ENCODE measurements at regions not wholly inside any gene's neighbourhood (a gene's known extent, or its start where the extent isn't known, plus 50 kb on each side); places are given as distances from the start of the nearest gene placed in this dataset.
"Not testable (repeated sequence)": the region's sequence is repeated elsewhere in the genome, so short reads cannot be mapped to it uniquely, and the experiment has no call there.

GRCh38 chr13:64477146-64477545 lies 2753.0 kb downstream of the PCDH9 start:
- DNase-seq: no peak

- not testable (repeated sequence) for DNase-seq
Measured at GRCh38 chr13:64476041-64476568, 2754.0 kb downstream of the PCDH9 start.

GRCh38 chr13:64471916-64472315 lies 2758.2 kb downstream of the PCDH9 start:
- DNase-seq: no peak

DNA sequence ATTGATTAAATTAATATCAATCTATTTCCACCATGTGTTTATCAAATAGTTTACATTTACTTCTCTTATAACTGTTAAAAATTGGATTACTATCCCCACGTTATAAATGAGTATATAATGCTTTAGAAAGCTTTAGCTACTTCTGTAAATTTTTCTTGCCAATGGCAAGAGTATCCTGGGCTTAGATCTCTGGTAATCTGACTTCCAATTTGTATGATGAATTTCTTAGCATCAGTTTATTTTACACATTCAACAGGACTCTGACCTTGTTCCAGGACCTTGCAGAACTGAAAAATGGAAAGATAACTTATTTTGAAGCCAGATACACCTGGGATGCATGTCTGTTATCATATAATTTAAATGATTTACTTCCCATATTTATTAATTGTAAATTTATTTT lies 2759.4 kb downstream of the PCDH9 start:
- DNase-seq: no peak

- DNase-seq: no peak
Measured at GRCh38 chr13:64459778-64460177, 2770.4 kb downstream of the PCDH9 start.

DNA sequence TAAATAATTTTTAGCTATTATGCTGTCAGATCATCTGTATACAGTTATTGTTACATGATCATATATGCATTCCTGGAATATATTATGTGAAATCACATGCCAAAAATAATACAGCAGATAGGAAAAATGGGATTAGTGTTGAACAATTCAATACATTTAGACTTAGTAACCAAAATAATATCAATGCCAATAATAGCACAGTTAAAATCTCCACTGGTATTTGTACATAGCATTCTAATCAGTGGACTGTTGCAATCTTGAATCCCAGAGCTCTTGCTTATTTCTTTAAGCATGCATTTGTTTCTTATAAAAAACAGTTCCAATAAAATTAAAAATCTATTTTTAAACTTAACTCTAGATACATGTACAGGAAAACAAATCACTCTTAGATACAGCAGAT lies 2772.2 kb downstream of the PCDH9 start:
- no peak for DNase-seq

DNA sequence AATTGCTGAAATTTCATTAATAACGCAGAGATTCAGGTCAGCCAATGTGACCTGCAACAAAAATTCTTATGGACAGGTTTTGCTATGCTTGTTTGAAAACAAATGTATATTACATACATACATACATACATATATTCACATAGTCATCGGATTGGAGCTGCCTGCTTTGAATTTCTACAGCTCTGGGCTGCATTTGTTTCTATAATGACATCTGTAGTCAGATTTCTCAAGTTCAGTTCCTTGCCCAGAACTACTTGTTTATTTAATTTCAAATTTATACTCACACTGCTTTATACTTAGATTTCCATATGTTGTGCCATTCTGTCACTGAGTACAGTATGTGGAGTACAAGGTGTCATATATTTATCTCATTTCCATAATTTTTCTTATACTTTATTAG lies 2775.0 kb downstream of the PCDH9 start:
- no peak for DNase-seq

- no peak for DNase-seq
Measured at GRCh38 chr13:64453831-64454230, 2776.3 kb downstream of the PCDH9 start.

DNA sequence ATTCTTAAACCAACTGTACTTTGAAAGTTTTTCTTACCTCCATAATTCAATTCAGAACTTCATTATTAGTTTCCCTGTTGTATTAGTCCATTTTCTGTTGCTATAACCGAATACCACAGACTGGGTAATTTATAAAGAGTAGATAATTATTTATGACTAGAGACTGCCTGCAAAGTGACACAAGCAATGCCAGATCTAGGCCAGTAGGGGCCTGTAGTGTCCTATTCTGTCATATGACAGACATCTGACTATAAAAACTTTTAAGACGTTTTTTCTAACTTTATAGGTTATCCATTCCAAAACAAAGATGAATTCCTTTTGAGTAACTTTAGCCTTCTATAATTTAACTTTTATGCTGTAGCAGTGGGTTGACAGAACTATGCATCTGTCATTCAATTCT lies 2783.8 kb downstream of the PCDH9 start:
- no peak for DNase-seq

DNA sequence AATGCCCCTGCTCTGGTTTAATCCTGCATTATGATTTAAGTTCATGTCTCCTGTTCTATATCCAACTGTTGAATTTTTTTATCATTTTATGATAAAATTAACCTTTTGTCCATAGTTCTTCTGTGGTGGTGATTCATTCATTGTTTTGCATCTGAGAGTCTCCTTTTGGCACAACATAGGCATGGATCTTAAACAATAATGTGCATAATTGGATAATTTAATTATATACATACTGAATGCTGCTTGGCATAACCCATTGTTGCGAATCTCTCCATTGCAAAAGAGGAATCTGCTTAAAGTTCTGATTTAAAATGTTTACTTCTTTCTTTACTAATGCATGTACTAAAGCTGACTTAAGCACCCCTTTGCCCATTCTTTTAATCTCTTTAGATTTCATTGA lies 2788.4 kb downstream of the PCDH9 start:
- no peak for DNase-seq

DNA sequence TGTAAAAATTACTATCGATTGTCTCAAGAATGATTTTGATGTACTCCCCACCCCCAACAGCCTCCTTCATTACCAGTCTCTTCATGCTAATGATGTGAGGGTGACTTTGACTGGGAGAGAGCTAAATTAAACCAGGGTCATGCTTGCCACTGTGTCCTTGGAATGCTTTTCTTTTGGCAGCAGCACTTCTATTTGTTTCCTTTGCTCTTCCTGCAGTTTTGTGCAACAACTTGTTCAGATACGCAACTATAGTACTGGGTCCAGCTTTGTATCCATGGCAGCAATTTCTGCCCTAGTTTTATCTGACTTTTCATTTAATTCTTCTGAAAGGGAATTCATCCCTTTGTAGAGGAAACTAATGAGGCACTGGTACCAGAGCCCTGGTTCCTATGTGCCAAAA lies 2792.1 kb downstream of the PCDH9 start:
- no peak for DNase-seq

- no peak for DNase-seq
Measured at GRCh38 chr13:64429691-64430090, 2800.4 kb downstream of the PCDH9 start.

- DNase-seq: no peak
Measured at GRCh38 chr13:64428196-64428595, 2801.9 kb downstream of the PCDH9 start.

DNA sequence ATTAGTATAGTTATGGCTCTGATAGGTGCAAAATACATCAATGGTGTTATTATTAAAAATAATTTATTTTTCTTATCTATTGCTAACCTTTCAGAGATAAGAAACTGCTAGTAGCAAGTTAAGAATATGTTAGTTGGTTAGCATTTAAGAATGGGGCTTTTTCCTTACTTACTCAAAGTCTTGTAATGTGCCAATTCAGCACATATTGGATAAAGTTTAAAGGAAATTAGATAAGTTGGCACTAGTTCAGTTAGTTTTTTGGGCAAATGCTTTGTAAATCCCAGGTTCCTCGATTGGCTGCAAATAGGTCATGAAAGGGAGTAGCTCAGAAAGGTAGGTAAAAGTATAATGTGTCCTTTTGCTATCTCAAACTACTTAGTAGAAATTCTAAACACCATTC lies 2806.7 kb downstream of the PCDH9 start:
- no peak for DNase-seq

GRCh38 chr13:64420181-64420580 lies 2810.0 kb downstream of the PCDH9 start:
- no peak for DNase-seq

GRCh38 chr13:64417581-64417980 lies 2812.6 kb downstream of the PCDH9 start:
- DNase-seq: no peak

DNA sequence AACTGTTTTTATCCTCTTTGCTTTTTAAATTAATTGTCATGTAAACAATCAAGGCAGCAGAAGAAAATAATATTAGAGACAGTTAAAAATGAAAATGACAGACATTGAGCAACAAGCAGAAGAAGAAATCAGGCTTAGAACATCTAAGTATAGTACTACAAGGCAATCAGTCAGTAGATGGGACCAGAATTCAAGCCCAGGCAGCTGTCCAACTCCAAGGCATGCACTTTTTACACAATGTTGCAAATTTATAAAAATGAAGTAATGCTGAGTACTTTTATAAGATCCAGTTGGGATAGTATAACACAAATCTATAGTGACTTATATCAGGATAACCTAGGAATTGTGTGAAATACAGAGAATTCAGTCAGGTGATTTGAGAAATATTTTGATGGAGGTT lies 2815.8 kb downstream of the PCDH9 start:
- DNase-seq: no peak

GRCh38 chr13:64413529-64413928 lies 2816.6 kb downstream of the PCDH9 start:
- no peak for DNase-seq

GRCh38 chr13:64410276-64411053 lies 2819.7 kb downstream of the PCDH9 start:
- DNase-seq: no peak

- no peak for DNase-seq
Measured at GRCh38 chr13:64397701-64398100, 2832.4 kb downstream of the PCDH9 start.

- no peak for DNase-seq
Measured at GRCh38 chr13:64377606-64378005, 2852.5 kb downstream of the PCDH9 start.

DNA sequence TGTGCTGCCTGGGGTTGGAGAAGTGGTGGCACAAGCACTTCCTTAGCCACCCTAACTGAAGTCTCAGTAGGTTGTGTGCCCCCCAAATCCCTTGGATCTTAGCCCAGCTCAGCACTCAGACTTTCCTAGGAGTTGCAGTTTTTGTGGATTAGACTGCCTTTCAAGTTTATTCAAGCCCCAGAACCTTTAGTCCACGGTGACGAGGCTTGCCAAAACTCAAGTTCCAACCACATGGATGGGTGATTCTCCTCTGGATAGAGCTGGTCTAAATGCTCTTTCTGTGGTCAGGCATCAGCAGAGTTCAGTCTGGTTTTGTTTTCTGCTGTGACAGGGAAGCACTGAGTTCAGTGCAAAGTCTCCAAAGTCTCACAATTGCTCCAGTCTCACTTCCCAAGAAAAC lies 2858.7 kb downstream of the PCDH9 start:
- no peak for DNase-seq

GRCh38 chr13:64371045-64371444 lies 2859.1 kb downstream of the PCDH9 start:
- no peak for DNase-seq

DNA sequence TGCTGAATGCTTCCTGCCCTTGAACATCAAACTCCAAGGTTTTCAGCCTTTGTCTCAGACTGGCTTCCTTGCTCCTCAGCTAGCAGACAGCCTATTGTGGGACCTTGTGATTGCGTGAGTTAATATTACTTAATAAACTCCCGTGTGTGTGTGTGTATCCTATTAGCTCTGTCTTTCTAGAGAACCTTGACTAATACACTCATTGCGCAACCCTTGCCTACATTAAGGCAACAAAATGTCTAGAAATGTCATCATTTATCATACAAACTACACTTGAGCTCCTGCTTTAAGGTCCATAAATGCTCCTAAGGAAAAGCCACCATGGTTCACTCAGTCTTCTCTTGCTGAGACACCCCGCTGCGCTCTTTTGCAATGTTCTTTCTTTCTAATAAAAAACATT lies 2861.0 kb downstream of the PCDH9 start:
- DNase-seq: no peak

- DNase-seq: no peak
Measured at GRCh38 chr13:64362564-64362963, 2867.6 kb downstream of the PCDH9 start.
